Cardiac fibroblast (primary cell): ENCODE measurements at regions not wholly inside any gene's neighbourhood (a gene's known extent, or its start where the extent isn't known, plus 50 kb on each side); places are given as distances from the start of the nearest gene placed in this dataset.

Experiments used
- DNase-seq, 2 donors: peaks; one replicate each; pipeline versions ENCODE4 v3.0.0 to v3.0.0-alpha.2; 2010; ENCODE audit warnings: low read depth in 2 of 2
- H3K4me3 ChIP-seq, 2 donors: replicated peaks in 1 of 2; 1 replicate in 1 of 2; 2 replicates in 1 of 2; pipeline ENCODE4 v1.5.1; 2011; ENCODE audit warnings: low read depth in 2 of 2, low read length in 2 of 2, mild to moderate bottlenecking in 2 of 2, moderate library complexity in 1 of 2
- CTCF ChIP-seq: IDR thresholded peaks from one replicate; pipeline ENCODE4 v1.5.1; 2011; ENCODE audit warnings: low read depth, mild to moderate bottlenecking, low read length, inconsistent platforms

GRCh38 chr1:199292896-199293295 lies 654.1 kb downstream of the PTPRC start:
- no peak for TF ChIP-seq CTCF

GRCh38 chr1:199295107-199295506 lies 656.3 kb downstream of the PTPRC start:
- TF ChIP-seq CTCF, result no peak
- DNase-seq, result no peak
- H3K4me3 ChIP-seq, result no peak overlapping the region

More at GRCh38 chr1:199292896-199293295, 654.1 kb downstream of the PTPRC start:
- H3K4me3 ChIP-seq, result no peak overlapping the region
- DNase-seq, result no peak

- DNase-seq, result peak in 1 of 2 donors; percentile 63
- H3K4me3 ChIP-seq, result no peak overlapping the region
- no peak for TF ChIP-seq CTCF
Observed at GRCh38 chr1:199297174-199297573, 658.3 kb downstream of the PTPRC start.

GRCh38 chr1:199297887-199298286 lies 659.0 kb downstream of the PTPRC start:
- DNase-seq, result peak in 1 of 2 donors; percentile 22
- no peak for TF ChIP-seq CTCF
- no peak overlapping the region for H3K4me3 ChIP-seq

GRCh38 chr1:199298825-199299224 lies 660.0 kb downstream of the PTPRC start:
- no peak for TF ChIP-seq CTCF
- H3K4me3 ChIP-seq, result no peak overlapping the region
- DNase-seq, result peak; percentile 74 to 88

- peak in 1 of 2 donors; percentile 27 for DNase-seq
- TF ChIP-seq CTCF, result no peak
- no peak overlapping the region for H3K4me3 ChIP-seq
Observed at GRCh38 chr1:199301472-199302217, 662.8 kb downstream of the PTPRC start.

GRCh38 chr1:199302554-199302953 lies 663.7 kb downstream of the PTPRC start:
- peak; percentile 71 for DNase-seq
- no peak overlapping the region for H3K4me3 ChIP-seq
- no peak for TF ChIP-seq CTCF
